DND-41 (cell line): ENCODE measurements at regions not wholly inside any gene's neighbourhood (a gene's known extent, or its start where the extent isn't known, plus 50 kb on each side); places are given as distances from the start of the nearest gene placed in this dataset.

ENCODE experiments used
- CTCF ChIP-seq: IDR thresholded peaks from 2 replicates; pipeline ENCODE4 v1.5.1; 2012; ENCODE audit warnings: borderline replicate concordance, low read length, moderate library complexity, mild to moderate bottlenecking; ENCODE audit not compliant: poor library complexity, severe bottlenecking; ENCODE audit errors: extremely low read depth
- EZH2 ChIP-seq: IDR thresholded peaks from 3 replicates; pipeline ENCODE4 v1.6.1; 2012; ENCODE audit warnings: borderline replicate concordance, low read depth, mild to moderate bottlenecking, moderate library complexity, low read length, inconsistent platforms; ENCODE audit not compliant: severe bottlenecking

GRCh38 chr12:114864837-114865551, 181.0 kb upstream of the TBX3 start:
- TF ChIP-seq EZH2 (no peak), CTCF (no peak)
